ENCODE measurements at regions not wholly inside any gene's neighbourhood (a gene's known extent, or its start where the extent isn't known, plus 50 kb on each side); places are given as distances from the start of the nearest gene placed in this dataset.

GRCh38 chr13:83453723-83454122 lies 428.6 kb downstream of the SLITRK1 start:
- H3K27ac ChIP-seq (ENCODE audit: low read length): no peak overlapping the region
- no peaks in the 10 kb centered on the region for H3K27me3 ChIP-seq (ENCODE audit: insufficient read depth, low read depth, low read length)
- no peak overlapping the region for H3K4me2 ChIP-seq (ENCODE audit: low read length)
- no peak overlapping the region for H3K9ac ChIP-seq (ENCODE audit: low read length)
- H3K4me3 ChIP-seq (ENCODE audit: low read length): no peak overlapping the region
- H3K79me2 ChIP-seq (replicated peaks; ENCODE audit: insufficient read depth, low read length): no peaks in the 10 kb centered on the region
- no peaks in the 10 kb centered on the region for H3K9me2 ChIP-seq (ENCODE audit: insufficient read depth, low read length)
- H3F3A ChIP-seq (ENCODE audit: insufficient read depth, low read length, poor library complexity, severe bottlenecking): no peaks in the 10 kb centered on the region
- no peaks in the 10 kb centered on the region for H3K9me3 ChIP-seq (ENCODE audit: low read length)
- H2AFZ ChIP-seq (ENCODE audit: low read depth, low read length): no peak overlapping the region
- H4K20me1 ChIP-seq (ENCODE audit: insufficient read depth): no peaks in the 10 kb centered on the region
- TF ChIP-seq TAF1 (IDR thresholded peaks at IDR 0.05; ENCODE audit: low read depth) (no peak), RAD21 (conservative IDR thresholded peaks at IDR 0.05) (no peak), EZH2 (IDR thresholded peaks at IDR 0.05; ENCODE audit: borderline replicate concordance, insufficient read depth, low read length, poor library complexity, severe bottlenecking) (no peak), MXI1 (conservative IDR thresholded peaks at IDR 0.05; ENCODE audit: poor library complexity, severe bottlenecking) (no peak), SMC3 (conservative IDR thresholded peaks at IDR 0.05; ENCODE audit: poor library complexity) (no peak)
- H3K36me3 ChIP-seq (ENCODE audit: insufficient read depth, low read length): no peaks in the 10 kb centered on the region

GRCh38 chr13:83453300-83453699 lies 429.0 kb downstream of the SLITRK1 start:
- Histone ChIP-seq H3K9ac (ENCODE audit: low read length) (no peak overlapping the region), H3K27me3 (ENCODE audit: insufficient read depth, low read depth, low read length) (no peaks in the 10 kb centered on the region), H3K4me2 (ENCODE audit: low read length) (no peak overlapping the region), H3K27ac (ENCODE audit: low read length) (no peak overlapping the region), H2AFZ (ENCODE audit: low read depth, low read length) (no peak overlapping the region), H3K9me2 (ENCODE audit: insufficient read depth, low read length) (no peaks in the 10 kb centered on the region), H3K9me3 (ENCODE audit: low read length) (no peaks in the 10 kb centered on the region), H3K4me3 (ENCODE audit: low read length) (no peak overlapping the region), H3K36me3 (ENCODE audit: insufficient read depth, low read length) (no peaks in the 10 kb centered on the region), H3F3A (ENCODE audit: insufficient read depth, low read length, poor library complexity, severe bottlenecking) (no peaks in the 10 kb centered on the region), H3K79me2 (replicated peaks; ENCODE audit: insufficient read depth, low read length) (no peaks in the 10 kb centered on the region), H4K20me1 (ENCODE audit: insufficient read depth) (no peaks in the 10 kb centered on the region)
- TF ChIP-seq SMC3 (conservative IDR thresholded peaks at IDR 0.05; ENCODE audit: poor library complexity) (no peak), EP300 (conservative IDR thresholded peaks at IDR 0.05; ENCODE audit: poor library complexity, severe bottlenecking) (no peak), TAF1 (IDR thresholded peaks at IDR 0.05; ENCODE audit: low read depth) (no peak), MXI1 (conservative IDR thresholded peaks at IDR 0.05; ENCODE audit: poor library complexity, severe bottlenecking) (no peak), EZH2 (IDR thresholded peaks at IDR 0.05; ENCODE audit: borderline replicate concordance, insufficient read depth, low read length, poor library complexity, severe bottlenecking) (no peak), REST (IDR thresholded peaks at IDR 0.05; ENCODE audit: borderline replicate concordance) (no peak), CTCF (IDR thresholded peaks at IDR 0.05; ENCODE audit: poor library complexity, severe bottlenecking) (no peak)
